ENCODE measurements at regions not wholly inside any gene's neighbourhood (a gene's known extent, or its start where the extent isn't known, plus 50 kb on each side); places are given as distances from the start of the nearest gene placed in this dataset.
"Not testable (repeated sequence)": the region's sequence is repeated elsewhere in the genome, so short reads cannot be mapped to it uniquely, and the experiment has no call there.

DNA sequence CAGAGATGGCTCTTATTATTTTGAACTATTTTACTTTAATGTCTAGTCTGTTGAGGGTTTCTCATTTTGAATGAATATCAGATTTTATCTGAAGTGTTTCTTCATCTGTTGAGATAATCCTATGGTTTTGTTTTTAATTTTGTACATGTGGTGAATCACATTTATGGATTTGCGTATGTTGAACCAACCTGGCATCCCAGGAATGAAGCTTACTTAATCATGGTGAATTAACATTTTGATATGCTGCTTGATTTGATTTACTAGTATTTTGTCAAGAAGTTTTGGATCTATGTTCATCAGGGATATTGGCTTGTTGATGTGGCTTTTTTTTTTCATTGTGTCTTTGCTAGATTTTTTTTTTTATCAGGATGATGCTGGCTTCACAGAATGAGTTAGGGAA is 2390.9 kb downstream of the PCDH7 start:
- no peak for ATAC-seq

DNA sequence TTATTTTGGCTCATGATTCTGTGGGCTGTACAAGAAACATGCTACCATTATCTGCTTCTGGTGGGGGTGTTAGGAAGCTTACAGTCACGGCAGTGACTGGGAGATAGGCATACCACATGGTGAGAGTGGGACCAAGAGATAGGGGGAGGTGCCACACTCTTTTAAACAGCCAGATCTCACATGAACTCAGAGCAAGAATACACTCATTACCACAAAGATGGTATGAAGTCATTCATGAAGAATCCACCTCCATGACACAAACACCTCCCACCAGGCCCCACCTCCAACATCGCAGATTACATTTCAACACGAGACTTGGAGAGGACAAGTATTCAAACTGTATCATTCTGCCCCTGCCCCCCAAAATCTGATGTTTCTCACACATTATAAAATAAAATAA is 2396.7 kb downstream of the PCDH7 start:
- no peak for ATAC-seq

DNA sequence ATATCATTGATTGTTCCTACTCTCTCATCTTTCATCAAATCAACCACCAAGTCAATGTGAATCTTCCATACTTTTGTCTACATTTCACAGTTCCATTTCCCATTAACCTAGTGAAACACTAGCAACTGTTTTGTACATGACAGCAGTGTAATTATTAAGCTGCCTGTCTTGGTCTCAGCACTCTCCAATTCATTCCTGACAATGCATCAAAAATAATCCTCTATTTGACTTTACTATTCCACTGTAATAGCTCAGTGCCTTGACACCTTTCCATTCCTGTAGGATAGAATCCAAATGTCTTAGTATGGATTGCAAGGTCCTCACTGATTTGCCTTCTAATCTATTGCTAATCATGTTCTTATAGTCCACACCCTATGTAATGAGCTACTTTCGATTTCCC is 2405.8 kb downstream of the PCDH7 start:
- no peak for ATAC-seq

DNA sequence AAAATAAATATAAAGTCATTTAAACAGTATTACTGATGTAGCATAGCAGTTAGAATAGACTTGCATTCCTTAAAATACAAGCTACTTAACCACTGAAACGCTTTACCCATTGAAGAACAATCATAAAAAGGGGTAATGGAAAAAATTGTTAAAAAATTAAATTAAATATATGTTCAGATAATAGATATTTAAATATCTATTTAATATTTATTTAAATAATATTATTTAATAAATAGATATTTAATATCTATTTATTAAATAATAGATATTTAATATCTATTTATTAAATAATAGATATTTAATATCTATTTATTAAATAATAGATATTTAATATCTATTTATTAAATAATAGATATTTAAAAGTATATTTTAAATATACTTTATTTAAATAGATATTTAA is 2410.5 kb downstream of the PCDH7 start:
- not testable (repeated sequence) for ATAC-seq

DNA sequence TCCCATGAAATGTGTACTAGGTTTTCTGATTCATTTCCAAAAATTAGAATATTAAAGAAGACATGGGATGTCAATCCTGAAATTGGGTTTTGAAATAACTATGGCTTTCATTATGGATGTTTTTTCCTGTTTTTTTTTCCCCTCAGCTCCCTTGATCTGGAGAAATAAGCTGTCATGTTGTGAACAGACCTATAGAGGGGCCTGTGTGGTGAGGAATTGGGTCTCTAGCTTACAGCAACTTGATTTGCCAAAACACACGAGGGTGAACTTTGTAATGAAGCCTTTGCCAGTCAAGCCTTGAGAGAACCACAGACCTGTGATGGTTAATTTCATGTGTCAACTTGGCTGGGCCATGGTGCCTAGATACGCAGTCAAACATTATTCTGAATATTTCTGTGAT is 2413.6 kb downstream of the PCDH7 start:
- no peak for ATAC-seq

DNA sequence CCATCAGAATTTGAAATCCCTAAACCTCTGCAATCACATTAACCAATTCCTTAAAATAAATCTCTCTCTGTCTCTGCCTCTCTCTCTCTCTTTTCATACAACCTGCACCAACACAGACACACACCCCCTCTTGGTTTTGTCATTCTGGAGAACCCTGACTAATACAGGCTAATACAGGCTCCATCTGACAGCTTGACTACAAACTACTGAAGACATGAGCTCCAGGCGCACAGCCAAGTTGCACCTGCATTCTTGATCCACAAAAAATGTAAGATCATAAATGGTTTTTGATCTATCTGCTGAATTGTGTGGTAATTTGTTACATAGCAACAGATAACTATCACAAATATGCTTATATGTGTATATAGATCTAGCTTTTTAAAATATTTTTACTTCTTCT is 2414.2 kb downstream of the PCDH7 start:
- ATAC-seq = no peak

DNA sequence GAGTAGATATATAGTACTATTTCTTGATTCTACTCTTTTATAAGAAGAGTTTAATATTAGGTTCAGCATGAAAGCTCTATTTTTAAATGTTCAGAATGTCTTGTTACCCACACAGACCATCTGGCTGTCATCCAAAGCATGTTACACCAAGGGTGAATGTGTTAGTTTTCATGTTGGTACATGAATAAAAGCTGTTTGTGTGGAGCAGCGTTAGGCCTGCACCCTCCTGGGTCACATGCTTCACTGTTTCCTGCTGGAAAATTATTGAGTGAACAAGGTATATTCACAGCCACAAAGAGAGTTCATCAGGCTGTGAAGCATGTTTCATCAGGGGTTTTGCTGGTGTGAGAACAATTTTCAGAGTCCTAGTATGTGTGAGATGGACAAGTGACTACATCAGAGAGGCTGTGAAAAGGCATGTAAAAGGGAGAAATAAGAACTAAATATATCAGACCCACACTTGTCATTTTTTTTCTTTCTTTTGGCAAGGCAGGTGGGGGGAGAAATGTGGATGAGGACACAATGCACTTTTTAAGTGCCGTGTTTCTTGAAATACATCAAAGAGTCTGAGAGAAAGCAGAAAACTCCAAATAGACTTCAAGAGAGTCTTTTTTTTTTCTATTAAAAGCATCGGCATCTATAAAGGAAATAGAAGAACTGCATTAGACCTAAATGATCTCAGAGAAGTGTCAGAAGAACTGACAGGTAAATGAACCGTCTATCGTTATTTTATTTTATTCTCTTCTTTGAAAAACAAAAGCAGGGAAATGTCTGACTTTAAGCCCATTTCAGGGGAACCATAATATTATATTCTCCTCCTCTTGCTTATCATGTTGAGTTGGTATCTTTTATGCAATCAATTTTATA is 2429.7 kb downstream of the PCDH7 start:
- ATAC-seq = peak; percentile 37

DNA sequence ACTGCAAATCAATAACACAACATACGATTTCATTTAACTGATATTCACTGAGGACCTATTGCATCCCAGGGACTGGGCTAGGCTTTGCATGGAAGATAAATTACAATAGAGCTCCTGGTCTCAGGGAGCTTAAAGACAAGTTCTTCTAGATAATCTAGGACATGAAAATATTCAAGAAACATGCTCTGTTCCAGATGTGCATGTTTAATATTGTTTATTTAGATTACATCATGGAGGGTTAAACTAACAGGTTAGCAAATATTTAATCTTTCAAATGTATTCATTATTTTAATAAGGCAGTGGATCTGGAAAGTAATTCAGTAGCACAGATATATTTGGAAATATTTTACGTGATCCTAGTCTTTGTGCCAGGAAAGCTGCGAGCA is 2430.3 kb downstream of the PCDH7 start:
- no peak for ATAC-seq

DNA sequence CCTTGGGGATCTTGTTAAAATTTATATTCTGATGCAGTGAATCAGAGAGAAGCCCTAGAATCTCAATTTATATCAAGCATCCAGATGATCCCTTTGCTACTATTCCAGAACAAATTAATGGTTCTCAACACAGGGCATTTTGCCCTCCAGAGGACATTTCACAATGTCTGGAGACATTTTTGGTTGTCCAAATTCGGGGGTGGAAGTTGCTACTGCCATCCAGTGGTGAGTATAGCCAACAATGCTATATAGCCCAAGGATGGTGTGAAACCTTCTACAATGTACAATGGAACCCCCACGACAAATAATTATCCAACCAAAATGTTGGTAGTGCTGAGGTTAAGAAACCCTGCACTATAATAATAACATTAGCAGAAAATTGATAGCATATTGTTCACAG is 2440.0 kb downstream of the PCDH7 start:
- ATAC-seq = no peak

DNA sequence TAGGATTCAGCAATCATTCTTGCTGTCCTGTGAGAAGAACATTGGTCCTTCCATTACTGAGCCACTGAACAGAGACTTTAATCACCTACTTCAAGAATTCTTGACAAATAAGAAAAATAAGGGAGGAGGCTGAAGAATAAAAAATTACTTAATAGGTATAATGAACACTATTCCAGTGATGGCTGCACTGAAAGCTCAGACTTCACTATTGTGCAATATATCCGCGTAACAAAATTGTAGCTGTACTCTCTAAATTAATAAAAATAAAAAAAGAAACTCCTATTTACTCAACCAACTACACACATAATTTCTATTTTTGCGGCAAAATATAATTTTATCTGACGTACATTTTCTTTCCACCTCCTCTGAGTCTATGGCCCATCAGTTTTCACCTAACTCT is 2441.0 kb downstream of the PCDH7 start:
- ATAC-seq = no peak

DNA sequence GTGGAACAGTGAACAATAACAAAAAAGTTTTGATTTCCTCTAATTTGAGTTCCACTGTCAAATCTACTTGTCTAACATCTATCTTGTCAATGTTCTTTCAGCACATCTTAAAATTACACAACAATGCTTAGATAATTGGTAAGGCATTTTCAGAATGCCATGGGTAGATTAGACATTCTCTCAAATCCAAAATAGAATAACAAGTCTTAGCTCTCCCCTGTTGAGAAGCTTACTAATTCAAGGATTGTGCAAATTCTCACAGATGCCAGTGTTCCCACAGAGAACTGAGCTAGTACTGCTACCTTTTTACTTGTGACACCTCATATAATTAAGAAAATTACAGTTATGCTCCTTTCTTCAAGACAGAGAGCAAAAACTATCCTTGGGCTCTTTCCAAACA is 2442.0 kb downstream of the PCDH7 start:
- ATAC-seq = no peak

DNA sequence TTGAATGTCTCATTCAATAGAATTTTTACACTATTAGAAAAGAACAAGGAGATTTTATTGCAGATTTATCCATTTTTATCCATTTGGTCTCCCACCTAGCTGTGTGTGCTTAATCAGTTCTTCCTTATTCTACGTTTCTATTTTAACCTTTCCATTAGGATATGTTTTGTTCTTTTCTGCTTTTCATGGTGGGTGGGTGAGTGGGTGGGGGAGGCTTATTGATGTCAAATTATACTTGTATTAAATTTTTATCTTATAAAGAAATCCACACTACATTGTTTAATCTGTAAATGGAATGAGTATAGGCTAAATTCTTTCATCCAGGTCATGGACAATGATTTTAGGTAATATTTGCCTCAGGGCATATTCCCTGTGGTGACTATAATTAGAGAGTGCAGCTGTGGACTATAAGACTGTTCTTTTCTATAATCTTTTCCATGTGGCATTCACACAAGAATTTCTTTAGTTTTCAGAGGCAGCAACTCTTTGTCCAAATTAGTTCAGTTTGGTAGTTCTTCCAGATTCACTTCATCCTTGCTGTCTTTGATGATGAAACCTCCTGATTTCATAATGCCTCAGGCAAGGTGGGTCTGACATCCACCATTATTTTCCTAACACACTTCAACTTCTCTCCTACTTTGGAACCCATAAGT is 2451.8 kb downstream of the PCDH7 start:
- ATAC-seq = no peak

DNA sequence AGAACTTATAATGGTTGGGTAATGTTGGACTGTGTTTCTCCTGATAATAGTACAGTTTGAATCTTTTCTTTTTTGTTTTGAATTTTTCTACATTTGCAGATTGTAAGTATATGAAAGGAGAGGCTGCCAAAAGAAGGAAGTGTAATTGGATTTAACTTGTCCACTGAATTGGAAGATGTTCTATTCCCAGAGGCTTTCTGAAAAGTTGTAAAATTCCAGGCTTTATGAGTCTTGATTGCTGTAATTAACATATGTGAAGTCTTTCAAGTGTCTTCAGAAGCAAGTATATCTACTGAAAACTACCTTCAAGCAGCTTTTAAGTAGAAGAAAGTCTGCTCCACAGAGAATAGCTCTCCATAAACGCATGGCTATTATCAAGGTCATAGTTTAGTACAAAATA is 2456.4 kb downstream of the PCDH7 start:
- ATAC-seq = no peak

DNA sequence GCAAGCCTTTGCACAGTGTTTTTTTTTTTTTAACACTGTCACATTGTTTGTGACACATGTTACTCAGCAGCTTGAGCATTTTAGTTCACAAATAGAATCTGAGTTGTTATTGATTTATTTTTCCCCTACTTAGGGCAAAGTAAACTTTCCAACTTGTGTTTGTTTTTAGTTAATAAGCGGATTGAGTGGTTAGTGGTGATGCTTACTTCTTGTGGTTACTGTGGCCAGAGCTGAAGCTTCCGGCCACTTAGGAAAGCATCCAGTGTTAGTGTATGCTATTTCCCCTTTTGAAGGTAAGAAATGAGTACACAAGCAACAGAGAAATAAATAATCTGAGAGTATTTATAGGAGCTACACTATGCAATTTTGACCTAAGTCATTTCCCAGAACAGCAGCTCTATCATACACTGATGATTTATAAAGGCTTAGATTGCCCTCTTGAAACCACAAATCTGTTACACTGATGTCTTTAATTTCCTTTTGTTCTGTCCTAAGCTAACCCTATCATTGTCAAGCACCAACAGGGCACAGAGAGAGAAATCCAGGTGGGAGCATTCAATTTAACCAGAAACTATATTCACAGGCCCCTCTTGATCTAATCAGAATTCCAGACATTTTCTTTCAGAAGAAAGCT is 2464.6 kb downstream of the PCDH7 start:
- no peak for ATAC-seq

DNA sequence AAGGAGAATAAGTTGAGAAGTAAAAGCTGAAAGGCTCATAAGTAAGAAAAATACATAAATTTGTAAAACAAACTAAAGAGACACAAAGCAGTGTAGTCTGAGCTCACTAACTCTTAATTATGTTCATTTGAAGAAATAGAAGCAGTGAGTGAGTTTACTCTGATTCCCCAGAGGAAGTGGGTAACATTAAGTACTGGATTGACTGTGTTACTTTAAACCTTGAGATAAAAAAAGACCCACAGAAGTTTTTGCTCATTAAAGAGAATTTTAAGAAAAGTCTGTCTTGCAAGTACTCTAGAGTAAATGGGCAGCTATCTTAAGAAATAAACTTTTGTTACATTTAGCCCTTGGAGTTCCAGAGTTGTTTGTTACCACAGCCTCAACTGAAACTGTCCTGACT is 2466.9 kb downstream of the PCDH7 start:
- ATAC-seq = no peak

DNA sequence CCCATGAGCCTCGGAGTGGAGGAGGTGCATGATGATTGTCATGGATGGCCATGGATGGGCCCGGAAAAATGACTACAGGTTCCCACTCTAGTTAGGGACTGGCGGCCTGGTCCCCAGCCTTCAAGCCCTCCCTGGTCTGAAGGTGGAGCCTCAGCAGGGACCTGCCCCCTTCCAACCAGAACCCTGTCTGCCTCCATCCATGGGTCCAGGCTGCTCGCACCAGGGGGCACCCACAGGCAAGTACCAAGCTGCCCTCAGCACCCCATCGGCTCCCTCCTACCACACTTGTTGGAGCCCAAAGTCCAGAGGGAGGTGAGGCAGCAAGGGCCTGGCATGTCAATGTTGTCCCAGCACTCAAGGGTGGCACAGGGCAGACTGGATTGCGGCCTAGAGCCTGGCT is 2468.6 kb downstream of the PCDH7 start:
- no peak for ATAC-seq

DNA sequence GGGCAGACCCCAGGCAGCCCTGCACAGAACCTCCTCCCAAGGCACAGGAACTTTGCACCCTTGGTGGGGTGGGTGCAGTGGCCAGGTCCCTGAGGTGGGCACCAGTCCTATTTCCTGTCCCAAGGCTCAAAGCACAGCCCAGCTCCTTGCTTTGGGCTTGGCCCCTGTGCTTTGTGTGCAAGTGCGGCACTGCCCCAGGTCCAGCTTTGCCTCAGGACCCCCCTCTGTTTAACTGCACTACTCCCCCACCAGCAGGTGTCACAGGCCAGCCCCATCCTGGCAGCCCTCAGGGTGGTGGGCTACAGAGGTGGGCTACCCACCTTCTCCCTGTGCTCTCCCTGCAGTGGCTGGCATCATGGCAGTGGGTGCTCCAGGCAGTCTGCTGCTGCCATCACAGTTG is 2469.0 kb downstream of the PCDH7 start:
- no peak for ATAC-seq

DNA sequence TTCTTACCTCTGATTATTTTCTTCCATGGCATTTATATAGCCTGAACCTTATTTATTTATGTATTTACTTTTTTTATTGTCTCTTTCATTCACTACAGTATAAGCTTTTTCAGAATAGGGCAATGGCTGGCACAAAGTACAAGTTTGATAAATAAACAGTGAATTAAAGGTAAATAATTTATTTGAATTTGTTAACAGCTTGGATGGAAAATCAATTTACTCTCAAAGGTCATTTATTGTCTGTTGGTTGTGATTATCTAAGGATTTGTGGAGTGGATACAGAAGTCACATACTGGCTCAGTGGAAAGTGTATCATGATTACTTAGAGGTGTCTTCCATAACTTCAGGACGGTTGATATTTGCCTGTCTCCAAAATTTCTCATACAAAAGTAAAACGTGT is 2472.9 kb downstream of the PCDH7 start:
- ATAC-seq = no peak

DNA sequence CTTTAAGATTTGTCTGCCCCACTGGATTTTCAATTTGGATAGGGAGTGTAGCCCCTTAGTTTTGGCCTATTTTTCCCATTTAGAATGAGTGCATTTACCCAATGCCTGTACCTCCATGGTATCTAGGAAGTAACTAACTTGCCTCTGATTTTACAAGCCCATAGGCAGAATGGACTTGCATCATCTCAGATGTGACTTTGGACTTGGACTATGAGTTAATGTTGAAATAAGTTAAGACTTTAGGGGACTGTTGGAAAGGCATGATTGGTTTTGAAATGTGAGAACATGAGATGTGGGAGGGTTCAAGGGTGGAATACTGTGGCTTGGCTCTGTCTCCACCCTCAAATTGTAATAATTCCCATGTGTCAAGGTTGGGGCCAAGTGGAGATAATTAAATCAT is 2480.2 kb downstream of the PCDH7 start:
- no peak for ATAC-seq

DNA sequence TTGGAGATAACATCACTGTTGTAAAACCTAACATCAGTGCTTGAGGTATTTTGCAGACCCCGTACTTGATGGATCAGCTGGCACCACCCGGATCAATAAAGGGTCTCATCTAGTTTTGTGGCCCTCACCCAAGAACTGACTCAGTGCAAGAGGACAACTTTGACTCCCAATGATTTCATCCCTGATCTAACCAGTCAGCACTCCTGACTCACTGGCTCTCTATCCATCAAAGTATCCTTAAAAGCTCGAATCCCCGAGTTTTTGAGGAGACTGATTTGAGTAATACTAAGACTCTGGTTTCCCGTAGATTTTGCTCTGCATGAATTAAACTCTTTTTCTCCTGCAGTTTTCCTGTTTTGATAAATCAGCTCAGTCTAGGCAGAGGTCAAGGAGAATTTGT is 2498.1 kb downstream of the PCDH7 start:
- ATAC-seq = no peak

DNA sequence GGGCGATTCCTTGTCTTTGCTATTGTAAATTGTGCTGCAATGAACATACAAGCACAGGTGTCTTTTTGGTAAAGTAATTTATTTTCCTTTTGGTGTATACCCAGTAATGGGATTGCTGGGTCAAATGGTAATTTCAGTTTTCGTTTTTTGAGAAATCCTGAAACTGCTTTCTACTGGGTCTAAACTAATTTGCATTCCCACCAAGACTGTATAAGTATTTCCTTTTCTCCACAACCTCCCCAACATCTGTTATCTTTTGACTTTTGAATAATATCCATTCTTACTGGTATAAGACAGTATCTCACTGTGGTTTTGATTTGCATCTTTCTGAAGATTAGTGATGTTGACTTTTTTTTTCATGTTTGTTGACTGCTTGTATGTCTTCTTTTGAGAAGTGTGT is 2506.0 kb downstream of the PCDH7 start:
- no peak for ATAC-seq

DNA sequence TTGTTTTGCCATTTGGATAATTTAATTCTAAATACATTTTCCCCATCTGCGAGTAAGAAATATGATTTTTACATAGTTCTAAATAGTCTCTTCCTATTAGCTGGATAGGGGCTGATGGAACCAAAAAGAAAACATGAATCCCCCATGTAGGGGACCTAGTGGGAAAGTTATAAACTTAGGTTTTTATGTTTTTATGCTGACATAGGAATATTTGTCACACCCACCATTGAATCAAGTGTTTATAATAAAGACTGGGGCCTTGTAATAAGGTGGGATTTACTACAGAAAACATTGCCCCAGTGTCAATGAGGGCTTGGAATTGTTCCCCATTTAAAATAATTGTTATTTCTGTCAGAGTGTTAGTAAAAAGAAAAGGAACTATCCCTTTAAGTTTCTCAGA is 2506.6 kb downstream of the PCDH7 start:
- no peak for ATAC-seq

DNA sequence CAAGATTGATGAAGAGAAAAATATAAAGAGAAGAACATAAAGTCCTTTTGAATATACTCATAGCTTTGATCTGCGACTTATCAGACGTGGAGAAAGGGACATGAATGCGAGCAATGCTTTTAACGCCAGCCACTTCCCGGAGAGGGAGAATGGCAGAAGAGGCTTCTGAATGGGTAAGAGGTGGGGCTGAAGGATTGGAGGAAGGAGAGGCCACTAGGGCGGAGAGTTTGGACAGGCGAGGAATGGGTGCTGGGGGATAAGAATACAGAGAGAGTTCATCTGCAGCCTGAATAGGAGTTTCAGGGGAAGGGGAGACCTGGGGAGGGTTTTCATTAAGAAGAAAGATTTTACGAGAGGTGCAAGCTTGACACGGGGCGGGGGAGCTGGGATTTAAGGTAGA is 2534.9 kb downstream of the PCDH7 start:
- ATAC-seq = no peak

DNA sequence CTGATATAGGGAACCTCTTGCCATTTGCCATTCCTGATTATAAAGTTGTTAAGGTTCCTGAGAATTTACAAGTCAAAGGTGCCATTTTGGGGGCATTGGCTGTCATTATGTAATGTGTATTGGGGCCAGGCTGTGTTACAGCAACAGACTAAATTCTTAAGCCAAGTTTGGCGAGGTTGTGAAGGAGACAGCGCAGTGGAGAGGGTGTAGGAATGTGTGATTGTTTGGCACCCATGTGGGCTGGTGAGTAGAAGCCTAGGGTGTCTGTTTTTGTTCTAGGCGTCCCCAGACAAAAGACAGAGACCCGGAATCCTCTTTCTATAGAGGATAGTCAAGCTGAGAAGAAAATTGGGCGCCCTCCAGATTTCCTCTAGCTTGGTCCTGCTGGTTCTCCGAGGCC is 2535.3 kb downstream of the PCDH7 start:
- ATAC-seq = no peak

Measured in esophagus mucosa (tissue), 1 donor.